LNCAP (cell line): ENCODE measurements at regions not wholly inside any gene's neighbourhood (a gene's known extent, or its start where the extent isn't known, plus 50 kb on each side); places are given as distances from the start of the nearest gene placed in this dataset.

ENCODE experiments used
- TF ChIP-seq, protein P1 (sequence below): fragments of 450-650 bp; IDR thresholded peaks from 2 replicates; pipeline ENCODE4 v1.5.1; 2017; ENCODE audit warnings: mild to moderate bottlenecking

- TF ChIP-seq, protein P1, sequence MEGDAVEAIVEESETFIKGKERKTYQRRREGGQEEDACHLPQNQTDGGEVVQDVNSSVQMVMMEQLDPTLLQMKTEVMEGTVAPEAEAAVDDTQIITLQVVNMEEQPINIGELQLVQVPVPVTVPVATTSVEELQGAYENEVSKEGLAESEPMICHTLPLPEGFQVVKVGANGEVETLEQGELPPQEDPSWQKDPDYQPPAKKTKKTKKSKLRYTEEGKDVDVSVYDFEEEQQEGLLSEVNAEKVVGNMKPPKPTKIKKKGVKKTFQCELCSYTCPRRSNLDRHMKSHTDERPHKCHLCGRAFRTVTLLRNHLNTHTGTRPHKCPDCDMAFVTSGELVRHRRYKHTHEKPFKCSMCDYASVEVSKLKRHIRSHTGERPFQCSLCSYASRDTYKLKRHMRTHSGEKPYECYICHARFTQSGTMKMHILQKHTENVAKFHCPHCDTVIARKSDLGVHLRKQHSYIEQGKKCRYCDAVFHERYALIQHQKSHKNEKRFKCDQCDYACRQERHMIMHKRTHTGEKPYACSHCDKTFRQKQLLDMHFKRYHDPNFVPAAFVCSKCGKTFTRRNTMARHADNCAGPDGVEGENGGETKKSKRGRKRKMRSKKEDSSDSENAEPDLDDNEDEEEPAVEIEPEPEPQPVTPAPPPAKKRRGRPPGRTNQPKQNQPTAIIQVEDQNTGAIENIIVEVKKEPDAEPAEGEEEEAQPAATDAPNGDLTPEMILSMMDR = no peak
Observed at GRCh38 chr9:115202181-115202580, 84.2 kb upstream of the TNC start.

DNA sequence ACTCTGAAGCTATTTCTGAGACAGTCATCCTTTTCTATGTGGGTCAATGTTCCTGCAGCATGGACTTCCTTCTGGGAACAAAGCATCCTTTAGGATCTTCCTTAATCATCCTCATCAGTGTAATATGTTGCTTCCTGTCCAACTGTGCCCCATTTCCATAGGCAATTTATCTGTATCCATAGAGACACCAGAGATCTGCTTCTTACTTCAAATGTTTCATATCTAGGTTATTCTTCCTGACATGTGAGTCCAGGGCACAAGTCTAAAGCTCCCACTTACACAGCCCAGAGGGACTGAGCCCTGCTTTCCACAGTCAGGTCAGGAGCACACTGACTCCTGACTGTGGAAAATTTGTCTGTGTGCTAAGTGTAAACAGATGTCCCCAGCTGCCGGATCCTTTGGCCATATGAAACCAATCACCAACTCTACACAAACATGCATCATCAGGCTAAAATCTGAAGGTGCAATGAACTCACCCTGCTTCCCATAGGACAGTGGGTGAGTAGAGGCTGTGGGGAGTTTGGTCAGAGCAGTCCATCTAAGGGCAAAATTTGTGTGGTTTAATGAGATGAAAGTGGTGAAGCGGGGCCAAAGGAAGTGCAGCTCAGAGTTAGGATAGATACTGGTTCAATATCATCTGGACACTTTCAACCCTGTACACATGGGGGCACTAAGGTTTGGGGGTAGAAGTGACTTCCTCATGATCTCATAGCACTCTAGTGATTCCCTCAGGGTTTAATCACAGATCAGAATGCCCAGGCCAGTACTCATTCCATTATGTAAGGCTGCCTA, 85.2 kb upstream of the TNC start:
- TF ChIP-seq, protein P1 = no peak

DNA sequence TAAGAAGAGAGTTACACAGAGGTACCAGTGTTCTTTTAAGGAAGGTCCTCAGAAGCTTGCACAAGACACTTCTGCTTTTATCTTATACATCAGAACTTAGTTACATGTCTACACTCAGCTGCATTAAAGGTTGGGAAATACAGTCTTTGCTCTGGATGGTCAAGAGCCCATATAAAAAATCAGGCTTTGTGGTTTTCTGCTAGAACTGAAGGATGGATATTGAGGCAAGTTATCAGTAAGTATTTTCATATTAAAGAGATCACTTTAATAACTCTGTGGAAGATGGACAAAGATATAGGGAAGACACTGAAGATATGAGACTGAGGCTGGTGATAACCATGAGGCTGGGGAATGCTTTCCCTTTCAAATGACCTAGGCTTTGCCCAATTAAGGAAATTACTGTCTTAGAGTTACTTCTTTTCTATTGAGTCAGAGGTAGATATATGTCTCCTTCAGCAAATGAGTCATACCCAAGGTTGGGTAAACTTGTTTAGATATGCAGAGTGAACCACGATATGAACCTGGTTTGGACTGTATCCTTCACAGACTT, 87.0 kb upstream of the TNC start:
- TF ChIP-seq, protein P1 = no peak

GRCh38 chr9:115207003-115207836, 89.3 kb upstream of the TNC start:
- TF ChIP-seq, protein P1 = no peak

DNA sequence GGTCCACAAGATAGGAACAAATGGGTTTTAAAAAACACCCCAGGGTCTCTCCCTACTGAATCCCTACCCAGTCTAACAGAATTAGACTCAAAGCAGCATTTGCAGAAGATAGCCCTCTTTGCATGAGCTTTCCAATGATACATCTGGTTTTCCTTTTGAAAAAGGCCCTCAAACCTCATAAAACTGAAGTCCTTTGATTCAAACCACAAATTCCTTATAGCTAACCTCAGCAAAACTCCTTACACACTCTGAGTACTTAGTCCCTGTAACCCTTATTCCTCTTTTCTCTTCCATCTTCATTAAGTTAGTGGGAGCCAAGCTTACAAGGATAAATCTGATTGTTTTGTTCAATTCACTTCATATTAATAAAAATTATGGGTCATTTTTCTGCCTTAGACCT, 90.5 kb upstream of the TNC start:
- TF ChIP-seq, protein P1 = no peak

GRCh38 chr9:115209601-115210306, 91.8 kb upstream of the TNC start:
- TF ChIP-seq, protein P1 = no peak

DNA sequence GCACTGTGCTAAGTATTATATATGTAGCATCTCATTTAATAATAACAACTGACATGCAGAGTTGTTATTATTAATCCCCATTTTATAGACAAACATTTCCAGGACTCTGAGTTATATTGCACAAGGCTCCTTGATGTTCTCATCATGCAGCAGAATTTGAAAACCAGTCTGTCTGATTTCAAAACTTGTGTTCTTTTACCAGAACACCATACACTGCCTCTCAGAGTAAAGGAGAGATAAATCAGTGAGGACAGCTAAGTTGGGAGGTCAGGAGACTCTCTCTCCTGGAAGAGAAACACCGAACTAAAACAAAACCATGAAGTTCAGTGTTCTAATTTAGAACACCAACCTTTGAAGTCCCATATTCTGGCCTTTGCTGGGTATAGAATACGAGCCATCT, 92.7 kb upstream of the TNC start:
- TF ChIP-seq, protein P1 = no peak
